WERI-Rb-1 (cell line): ENCODE measurements at regions not wholly inside any gene's neighbourhood (a gene's known extent, or its start where the extent isn't known, plus 50 kb on each side); places are given as distances from the start of the nearest gene placed in this dataset.

ENCODE experiments used
- DNase-seq: peaks from one replicate; pipeline ENCODE4 v3.0.0-alpha.2; 2020
- H3K27ac ChIP-seq: fragments of 250-450 bp; sonication (Bioruptor Pico); 2 replicates; pipeline ENCODE4 v1.5.1; 2020; ENCODE audit warnings: mild to moderate bottlenecking, moderate library complexity
- H3K27me3 ChIP-seq: fragments of 250-450 bp; sonication (Bioruptor Pico); 2 replicates; pipeline ENCODE4 v1.5.1; 2021; ENCODE audit warnings: mild to moderate bottlenecking, low read depth, moderate library complexity; ENCODE audit not compliant: insufficient read depth, severe bottlenecking
- H3K36me3 ChIP-seq: fragments of 250-450 bp; sonication (Bioruptor Pico); 2 replicates; pipeline ENCODE4 v1.5.1; 2020; ENCODE audit warnings: mild to moderate bottlenecking, moderate library complexity
- H3K4me3 ChIP-seq: 2 replicates; pipeline ENCODE4 v1.5.1; 2011; ENCODE audit warnings: low read depth, mild to moderate bottlenecking, control low read depth, low read length
- H3K9me3 ChIP-seq: fragments of 250-450 bp; sonication (Bioruptor Pico); 2 replicates; pipeline ENCODE4 v1.5.1; 2021; ENCODE audit warnings: mild to moderate bottlenecking, moderate library complexity; ENCODE audit not compliant: severe bottlenecking
- CTCF ChIP-seq: IDR thresholded peaks from 2 replicates; pipeline ENCODE4 v1.5.1; 2011; ENCODE audit warnings: low read depth, mild to moderate bottlenecking, control low read depth, inconsistent platforms, low read length

GRCh38 chr1:189929501-189930099, 548.1 kb downstream of the BRINP3 start:
- no peak for TF ChIP-seq CTCF
- Histone ChIP-seq H3K4me3 (no peak overlapping the region), H3K9me3 (no peaks in the 10 kb centered on the region), H3K27me3 (no peaks in the 10 kb centered on the region), H3K36me3 (no peaks in the 10 kb centered on the region), H3K27ac (no peak overlapping the region)
- DNase-seq, result no peak

- no peak for TF ChIP-seq CTCF
- H3K27ac ChIP-seq, result no peak overlapping the region
- H3K9me3 ChIP-seq, result no peaks in the 10 kb centered on the region
- no peaks in the 10 kb centered on the region for H3K36me3 ChIP-seq
- no peaks in the 10 kb centered on the region for H3K27me3 ChIP-seq
- H3K4me3 ChIP-seq, result no peak overlapping the region
- DNase-seq, result no peak
Measured at GRCh38 chr1:189936861-189937260, 540.8 kb downstream of the BRINP3 start.

GRCh38 chr1:189939967-189940366, 537.7 kb downstream of the BRINP3 start:
- no peak for TF ChIP-seq CTCF
- DNase-seq, result no peak
- Histone ChIP-seq H3K27ac (no peak overlapping the region), H3K27me3 (no peaks in the 10 kb centered on the region), H3K9me3 (no peaks in the 10 kb centered on the region), H3K4me3 (no peak overlapping the region), H3K36me3 (no peaks in the 10 kb centered on the region)

GRCh38 chr1:189941922-189942321, 535.7 kb downstream of the BRINP3 start:
- TF ChIP-seq CTCF, result no peak
- Histone ChIP-seq H3K9me3 (no peaks in the 10 kb centered on the region), H3K4me3 (no peak overlapping the region), H3K27ac (no peak overlapping the region), H3K36me3 (no peaks in the 10 kb centered on the region), H3K27me3 (no peaks in the 10 kb centered on the region)
- no peak for DNase-seq

GRCh38 chr1:189958756-189959155, 518.9 kb downstream of the BRINP3 start:
- no peaks in the 10 kb centered on the region for H3K9me3 ChIP-seq
- no peak for TF ChIP-seq CTCF
- H3K4me3 ChIP-seq, result no peak overlapping the region
- H3K36me3 ChIP-seq, result no peaks in the 10 kb centered on the region
- H3K27me3 ChIP-seq, result no peaks in the 10 kb centered on the region
- H3K27ac ChIP-seq, result no peak overlapping the region
- DNase-seq, result no peak

- H3K27me3 ChIP-seq, result no peaks in the 10 kb centered on the region
- H3K9me3 ChIP-seq, result no peaks in the 10 kb centered on the region
- no peak for DNase-seq
- H3K27ac ChIP-seq, result no peak overlapping the region
- H3K36me3 ChIP-seq, result no peaks in the 10 kb centered on the region
- no peak overlapping the region for H3K4me3 ChIP-seq
- TF ChIP-seq CTCF, result no peak
Measured at GRCh38 chr1:189960769-189961168, 516.9 kb downstream of the BRINP3 start.
